ENCODE measurements at regions not wholly inside any gene's neighbourhood (a gene's known extent, or its start where the extent isn't known, plus 50 kb on each side); places are given as distances from the start of the nearest gene placed in this dataset.

DNA sequence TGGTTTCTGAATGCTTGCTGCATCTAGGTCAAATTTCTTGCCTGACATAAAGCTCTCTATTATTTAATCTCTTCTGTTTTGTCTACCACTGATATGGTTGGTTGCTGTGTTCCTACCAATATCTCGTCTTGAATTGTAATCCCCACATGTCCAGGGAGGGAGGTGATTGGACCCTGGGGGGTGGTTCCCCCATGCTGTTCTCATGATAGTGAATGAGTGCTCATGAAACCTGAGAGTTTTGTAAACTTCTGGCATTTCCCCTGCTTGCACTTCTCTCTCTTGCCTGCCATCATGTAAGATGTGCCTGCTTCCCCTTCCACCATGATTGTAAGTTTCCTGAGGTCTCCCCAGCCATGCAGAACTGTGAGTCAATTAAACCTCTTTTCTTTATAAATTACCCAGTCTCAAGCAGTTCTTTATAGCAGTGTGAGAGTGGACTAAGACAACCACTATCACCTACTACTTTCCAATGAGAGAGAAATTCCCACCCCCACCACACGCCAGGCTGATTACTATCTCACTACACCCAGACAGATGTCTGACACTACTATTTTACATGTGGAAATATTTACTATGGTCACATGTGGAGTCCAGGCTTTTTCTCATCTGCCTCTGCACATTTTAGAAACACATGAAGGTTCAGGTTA, 69.2 kb upstream of the ATP2B1 start:
- TF ChIP-seq, protein P1, sequence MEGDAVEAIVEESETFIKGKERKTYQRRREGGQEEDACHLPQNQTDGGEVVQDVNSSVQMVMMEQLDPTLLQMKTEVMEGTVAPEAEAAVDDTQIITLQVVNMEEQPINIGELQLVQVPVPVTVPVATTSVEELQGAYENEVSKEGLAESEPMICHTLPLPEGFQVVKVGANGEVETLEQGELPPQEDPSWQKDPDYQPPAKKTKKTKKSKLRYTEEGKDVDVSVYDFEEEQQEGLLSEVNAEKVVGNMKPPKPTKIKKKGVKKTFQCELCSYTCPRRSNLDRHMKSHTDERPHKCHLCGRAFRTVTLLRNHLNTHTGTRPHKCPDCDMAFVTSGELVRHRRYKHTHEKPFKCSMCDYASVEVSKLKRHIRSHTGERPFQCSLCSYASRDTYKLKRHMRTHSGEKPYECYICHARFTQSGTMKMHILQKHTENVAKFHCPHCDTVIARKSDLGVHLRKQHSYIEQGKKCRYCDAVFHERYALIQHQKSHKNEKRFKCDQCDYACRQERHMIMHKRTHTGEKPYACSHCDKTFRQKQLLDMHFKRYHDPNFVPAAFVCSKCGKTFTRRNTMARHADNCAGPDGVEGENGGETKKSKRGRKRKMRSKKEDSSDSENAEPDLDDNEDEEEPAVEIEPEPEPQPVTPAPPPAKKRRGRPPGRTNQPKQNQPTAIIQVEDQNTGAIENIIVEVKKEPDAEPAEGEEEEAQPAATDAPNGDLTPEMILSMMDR (IDR thresholded peaks at IDR 0.05; ENCODE audit: low read depth, low read length) = no peak
- no peak for TF ChIP-seq EZH2phosphoT487 (IDR thresholded peaks at IDR 0.05; ENCODE audit: low read depth)
